SW480 (cell line): ENCODE measurements at regions not wholly inside any gene's neighbourhood (a gene's known extent, or its start where the extent isn't known, plus 50 kb on each side); places are given as distances from the start of the nearest gene placed in this dataset.
"Not testable (repeated sequence)": the region's sequence is repeated elsewhere in the genome, so short reads cannot be mapped to it uniquely, and the experiment has no call there.

Experiments used
- DNase-seq: peaks from one replicate; pipeline ENCODE4 v3.0.0-alpha.2; 2016; ENCODE audit warnings: low spot score

- DNase-seq = no peak
These were observed 76.0 kb upstream of the KIT start for GRCh38 chr4:54581807-54582206.

- DNase-seq = no peak
These were observed 72.3 kb upstream of the KIT start for GRCh38 chr4:54585321-54586000.

GRCh38 chr4:54586320-54586955 is 71.3 kb upstream of the KIT start:
- DNase-seq = peak; percentile 34

GRCh38 chr4:54587107-54587891 is 70.5 kb upstream of the KIT start:
- DNase-seq = no peak

GRCh38 chr4:54588404-54588803 is 69.4 kb upstream of the KIT start:
- DNase-seq = no peak

- no peak for DNase-seq
These were observed 68.2 kb upstream of the KIT start for GRCh38 chr4:54589586-54589985.

- DNase-seq = no peak
These were observed 63.9 kb upstream of the KIT start for GRCh38 chr4:54593795-54594322.

- no peak for DNase-seq
These were observed 61.6 kb upstream of the KIT start for GRCh38 chr4:54596201-54596600.

GRCh38 chr4:54597678-54598077 is 60.1 kb upstream of the KIT start:
- DNase-seq = not testable (repeated sequence)

- DNase-seq = not testable (repeated sequence)
These were observed 55.6 kb upstream of the KIT start for GRCh38 chr4:54602175-54602574.

GRCh38 chr4:54607067-54607466 is 50.7 kb upstream of the KIT start:
- DNase-seq = no peak

GRCh38 chr4:54607521-54607920 is 50.2 kb upstream of the KIT start:
- DNase-seq = no peak
